HG03103 (cell line): ENCODE measurements at regions not wholly inside any gene's neighbourhood (a gene's known extent, or its start where the extent isn't known, plus 50 kb on each side); places are given as distances from the start of the nearest gene placed in this dataset.
"Not testable (repeated sequence)": the region's sequence is repeated elsewhere in the genome, so short reads cannot be mapped to it uniquely, and the experiment has no call there.

Experiments
- ATAC-seq: cut with Tn5 transposase; IDR thresholded peaks from one replicate; pipeline ENCODE4 v1.9.1; 2021; ENCODE audit warnings: low read depth; ENCODE audit not compliant: unreplicated experiment

DNA sequence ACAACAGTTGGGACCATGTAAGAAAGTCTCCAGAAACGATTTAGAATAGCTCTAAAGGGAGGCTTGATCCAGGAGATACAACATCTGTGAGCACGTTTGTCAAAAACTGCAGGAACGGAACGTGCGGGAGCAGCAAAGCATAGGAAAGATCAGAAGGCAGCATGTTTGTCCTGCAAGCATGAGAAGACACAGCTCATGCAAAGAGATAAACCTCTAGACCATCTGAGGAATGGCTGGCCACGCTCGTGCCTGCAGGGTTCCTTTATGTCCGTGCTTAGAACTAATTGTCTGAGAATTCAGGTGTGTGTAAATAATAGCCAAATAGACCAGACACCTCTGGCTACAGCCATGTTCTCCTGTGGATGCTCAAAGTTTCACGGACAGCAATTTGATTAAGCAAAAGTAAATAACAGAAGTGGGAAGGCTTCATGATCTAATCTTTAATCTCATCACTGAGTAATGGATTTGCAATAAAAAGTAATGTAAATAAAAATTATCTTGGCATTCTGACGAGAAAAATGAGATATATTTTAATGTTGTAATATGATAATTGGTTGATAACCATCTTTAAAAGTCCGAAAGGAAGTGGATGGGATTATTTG is 534.8 kb upstream of the CDH7 start:
- ATAC-seq: no peak

DNA sequence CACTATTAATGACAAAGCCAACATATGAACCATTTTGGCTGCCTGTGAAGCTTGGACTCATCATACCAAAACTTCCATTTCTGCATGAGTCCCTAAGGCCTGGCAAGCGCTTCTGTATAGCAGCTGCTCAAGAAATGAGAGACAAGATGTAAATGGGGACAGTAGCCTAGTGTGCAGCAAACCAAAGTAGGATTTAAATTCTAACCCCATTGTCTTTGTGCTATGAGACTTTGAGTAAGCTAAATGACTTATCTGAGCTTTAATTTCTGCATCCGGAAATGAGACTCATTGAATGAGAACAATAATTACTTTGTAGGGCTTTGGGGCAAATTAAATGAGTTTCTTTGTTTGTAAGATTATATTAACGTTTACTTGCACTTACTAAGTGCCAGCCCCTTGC is 536.4 kb upstream of the CDH7 start:
- no peak for ATAC-seq

DNA sequence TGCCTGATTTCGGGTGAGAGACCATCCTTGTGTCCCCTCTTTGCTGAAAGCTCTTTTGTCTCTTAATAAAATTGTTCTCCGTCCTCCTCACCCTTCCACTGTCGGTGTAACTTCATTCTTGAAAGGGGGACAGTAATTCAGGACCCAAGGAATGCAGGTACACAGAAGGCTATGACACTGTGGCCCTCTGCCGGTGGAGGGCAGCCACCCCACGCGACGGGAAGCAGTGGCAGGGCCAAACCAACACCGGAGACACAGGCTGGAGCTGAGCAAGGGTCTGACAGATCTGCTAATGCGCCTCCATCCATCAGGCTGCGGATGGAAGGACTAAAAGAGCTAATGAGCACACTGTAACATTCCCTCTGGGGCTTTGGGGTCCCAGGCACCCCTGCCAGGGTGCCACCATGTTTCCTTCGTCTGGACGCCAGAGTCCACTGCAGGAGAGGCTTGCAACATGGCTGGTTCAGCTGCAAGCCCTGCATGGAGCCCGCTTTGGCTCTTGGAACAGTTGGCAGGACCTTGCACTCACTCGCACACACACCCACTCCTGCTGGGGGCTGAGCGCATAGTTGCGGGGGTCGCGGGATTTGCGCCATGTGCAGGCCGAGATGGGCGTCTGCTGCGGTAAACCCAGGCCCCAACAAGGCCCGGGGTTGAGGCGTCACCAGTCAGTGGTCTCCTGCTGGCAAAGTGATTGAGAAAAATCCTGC is 544.1 kb upstream of the CDH7 start:
- ATAC-seq: no peak

DNA sequence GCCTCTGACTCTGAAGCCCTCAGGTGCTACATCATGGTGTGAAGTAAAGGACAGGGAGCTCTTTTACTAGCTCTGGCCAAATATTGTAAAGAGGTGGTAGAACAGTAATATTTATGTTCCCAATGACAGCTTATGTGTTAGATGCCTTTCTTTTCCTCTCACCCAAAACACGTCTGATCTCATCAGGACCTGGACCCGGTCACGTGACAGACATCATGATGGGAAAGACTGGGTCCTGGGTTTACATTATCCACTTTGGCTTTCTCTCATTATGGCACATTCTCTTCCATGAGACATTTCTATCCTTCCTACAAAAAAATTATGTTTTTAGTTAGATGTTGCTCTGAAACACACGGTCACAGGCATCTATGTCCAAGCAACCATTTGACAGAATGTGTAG is 548.7 kb upstream of the CDH7 start:
- no peak for ATAC-seq

DNA sequence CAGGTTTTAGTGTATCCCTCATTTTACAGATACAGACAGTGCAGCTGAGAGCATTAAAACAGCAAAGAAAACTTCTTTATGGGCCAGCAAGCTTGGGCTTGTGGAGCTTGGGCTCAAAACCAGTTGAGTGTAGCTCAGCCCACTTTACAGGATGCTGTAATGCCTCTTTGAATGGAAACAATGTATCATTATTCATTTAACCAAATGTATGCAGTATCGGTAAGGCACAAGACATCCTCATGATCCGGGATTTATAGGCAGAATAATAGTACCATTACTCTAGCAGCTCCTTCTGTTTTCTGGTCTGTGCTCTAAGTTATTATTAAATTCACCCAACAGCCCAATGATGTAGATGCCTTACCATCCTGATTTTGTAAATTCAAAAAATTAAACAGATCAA is 575.1 kb upstream of the CDH7 start:
- no peak for ATAC-seq

DNA sequence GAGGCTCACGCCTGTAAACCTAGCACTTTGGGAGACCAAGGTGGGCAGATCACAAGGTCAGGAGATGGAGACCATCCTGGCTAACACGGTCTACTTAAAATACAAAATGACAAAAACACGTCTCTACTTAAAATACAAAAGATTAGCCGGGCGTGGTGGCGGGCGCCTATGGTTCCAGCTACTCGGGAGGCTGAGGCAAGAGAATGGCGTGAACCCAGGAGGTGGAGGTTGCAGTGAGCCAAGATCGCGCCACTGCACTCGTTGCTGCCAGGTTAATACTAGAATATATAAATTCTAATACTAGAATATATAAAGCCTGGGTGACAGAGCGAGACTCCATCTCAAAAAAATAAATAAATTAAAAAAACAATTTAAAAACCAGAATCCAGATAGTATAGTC is 588.7 kb upstream of the CDH7 start:
- not testable (repeated sequence) for ATAC-seq

DNA sequence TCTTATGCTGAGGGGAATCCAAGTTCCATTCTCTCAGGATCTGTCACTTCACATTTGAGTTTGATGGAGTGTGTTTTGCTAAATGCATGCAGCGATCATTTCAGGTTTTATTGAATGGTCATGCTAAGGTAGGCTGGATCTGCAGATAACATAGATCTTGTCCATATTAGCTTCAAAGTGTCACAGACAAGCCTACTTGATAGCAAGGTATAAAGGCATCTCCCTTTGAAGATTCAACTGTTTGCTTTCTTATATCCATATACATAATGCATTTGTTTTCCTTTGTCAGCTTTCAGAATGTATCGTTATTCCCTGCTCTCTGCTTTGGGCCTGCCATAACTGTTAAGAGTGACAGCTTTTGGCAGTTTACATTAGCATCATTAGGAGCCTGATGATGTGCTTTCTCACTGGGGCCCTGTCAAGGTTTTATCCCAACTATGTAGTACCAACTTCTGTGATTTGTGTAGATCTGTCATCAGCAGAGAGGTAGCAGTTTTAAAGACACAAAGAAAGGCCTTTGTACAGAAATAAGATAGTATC is 604.3 kb upstream of the CDH7 start:
- no peak for ATAC-seq

DNA sequence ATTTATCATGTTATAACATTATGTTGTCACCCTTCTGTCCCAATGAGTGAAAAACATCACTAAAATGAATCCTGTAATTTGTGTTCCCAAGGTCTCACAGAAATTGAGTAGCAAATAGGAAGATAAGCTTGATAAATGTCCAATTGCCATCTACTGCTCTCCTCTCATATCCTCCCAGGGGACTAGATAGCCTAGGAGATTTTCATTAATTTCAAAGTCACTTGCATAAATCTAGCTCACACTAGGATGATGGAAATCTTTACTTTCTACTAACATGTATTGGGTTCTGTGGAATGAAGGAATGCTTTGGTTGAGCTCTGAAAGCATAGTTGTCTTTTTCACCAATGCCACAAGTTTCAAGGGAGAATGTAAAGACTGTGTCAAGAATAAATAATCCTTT is 605.5 kb upstream of the CDH7 start:
- ATAC-seq: no peak

DNA sequence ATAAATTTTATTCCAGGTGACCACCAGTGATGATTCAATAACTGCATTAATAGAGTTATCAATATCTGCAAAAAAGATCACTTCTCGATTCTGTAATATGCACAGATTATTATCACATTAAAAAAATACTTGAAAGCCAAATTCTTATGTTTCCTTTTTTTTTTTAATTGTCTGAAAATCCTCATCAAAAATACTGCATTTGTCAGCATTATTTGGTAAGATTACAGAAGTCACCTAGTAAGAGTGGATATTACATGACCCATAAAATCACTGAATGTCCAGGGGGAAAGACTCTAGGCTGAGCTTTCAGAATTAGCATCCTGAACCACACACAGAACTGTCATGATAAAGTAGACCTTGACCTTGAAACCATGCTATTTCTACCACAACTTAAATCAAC is 617.2 kb upstream of the CDH7 start:
- no peak for ATAC-seq

DNA sequence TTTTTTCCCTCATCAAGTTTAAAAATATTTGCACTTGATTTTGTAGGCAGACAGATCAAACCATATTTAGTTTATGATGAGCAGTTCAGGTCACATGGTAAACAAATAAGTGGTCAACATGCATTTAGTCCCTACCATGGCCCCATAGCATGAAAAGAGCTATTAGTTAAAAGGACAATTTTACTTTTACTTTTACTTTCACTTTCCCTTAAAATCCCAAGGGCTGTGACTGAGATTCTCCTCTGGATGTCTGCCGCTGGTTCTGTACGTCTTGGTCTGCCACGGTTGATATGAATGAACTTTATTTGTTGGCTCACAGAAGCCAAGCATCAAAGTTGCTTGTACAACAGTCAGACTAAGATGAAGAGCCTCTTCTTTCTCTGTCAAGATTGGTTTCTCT is 626.2 kb upstream of the CDH7 start:
- no peak for ATAC-seq

DNA sequence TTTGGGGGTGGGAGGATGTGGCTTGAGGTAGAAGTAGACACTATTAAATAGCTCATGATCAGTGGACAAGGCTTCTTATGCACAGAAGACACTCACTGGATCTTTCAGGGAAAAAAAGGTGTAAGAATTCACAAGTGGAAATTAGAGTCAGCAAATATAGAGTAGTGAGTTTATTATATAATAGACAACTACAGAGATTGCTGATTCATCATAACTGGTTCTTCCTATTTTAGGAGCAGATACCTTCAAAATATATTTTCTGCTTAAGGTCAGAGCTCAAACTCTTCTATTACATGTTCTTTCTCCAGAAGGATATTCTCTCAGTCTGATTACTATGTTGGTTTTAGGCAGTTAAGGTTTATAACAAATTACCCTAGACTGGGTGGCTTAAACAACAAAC is 646.9 kb upstream of the CDH7 start:
- no peak for ATAC-seq

DNA sequence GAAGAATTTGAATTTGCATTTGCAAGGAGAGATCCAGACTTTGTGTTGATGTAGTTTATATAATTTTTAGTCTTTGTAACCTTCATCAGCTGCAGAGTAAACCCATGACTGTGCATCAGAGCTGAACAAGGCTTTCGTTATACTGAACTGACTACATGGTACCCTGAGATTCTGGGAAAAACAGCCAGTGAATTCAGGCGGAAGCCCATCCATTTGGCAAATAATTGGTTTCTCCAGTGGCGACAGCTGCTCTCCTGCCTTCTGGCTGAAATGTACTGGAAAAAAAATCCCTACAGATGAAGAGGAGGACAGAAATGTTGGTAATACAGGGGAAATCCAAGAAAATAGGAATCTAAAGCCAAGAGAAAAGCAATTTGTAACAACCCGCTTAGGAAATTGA is 657.5 kb upstream of the CDH7 start:
- no peak for ATAC-seq

DNA sequence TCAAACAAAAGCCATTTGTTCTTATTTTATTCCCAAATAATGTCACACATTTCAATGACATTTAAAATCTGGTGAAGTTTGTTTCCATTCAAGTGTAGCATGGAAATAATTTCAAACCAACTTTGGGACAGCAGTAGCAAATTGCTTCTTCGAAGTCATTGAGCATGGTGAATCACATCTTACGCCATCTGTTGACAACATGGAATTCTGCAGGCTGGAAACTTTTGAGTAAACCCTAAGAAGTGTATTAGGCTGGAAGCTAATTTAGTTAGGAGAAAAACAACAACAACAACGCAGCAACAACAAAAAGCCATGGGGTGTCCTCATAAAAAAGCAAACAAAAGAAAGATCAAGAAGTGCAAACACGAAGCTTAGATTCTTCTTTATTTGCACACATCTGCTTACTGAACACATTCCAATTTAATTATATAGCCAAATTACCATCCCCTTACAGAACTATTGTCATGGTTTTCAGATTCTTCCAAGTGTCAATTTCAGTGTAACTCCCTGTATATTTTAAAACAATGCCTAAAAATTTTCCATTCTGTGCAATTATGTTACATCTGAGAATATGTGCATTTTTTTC is 659.0 kb upstream of the CDH7 start:
- ATAC-seq: no peak

DNA sequence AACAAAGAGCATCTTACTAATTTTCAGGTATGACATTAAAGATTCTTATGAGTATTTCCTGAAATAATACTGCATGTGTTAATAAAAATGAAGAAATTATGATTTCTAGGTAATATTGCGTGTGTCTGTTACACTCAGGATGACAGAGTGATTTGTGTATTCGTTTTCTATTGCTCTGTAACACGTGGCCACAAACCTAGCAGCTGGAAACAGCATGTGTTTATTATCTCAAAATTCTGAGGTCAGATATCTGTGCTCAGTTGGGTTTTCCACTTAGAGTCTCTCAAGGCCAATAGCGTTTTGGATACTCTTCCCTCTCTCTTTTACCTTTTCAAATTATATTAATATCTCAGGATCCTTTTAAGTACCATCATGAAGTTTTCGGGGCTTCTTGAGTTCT is 667.9 kb upstream of the CDH7 start:
- no peak for ATAC-seq

DNA sequence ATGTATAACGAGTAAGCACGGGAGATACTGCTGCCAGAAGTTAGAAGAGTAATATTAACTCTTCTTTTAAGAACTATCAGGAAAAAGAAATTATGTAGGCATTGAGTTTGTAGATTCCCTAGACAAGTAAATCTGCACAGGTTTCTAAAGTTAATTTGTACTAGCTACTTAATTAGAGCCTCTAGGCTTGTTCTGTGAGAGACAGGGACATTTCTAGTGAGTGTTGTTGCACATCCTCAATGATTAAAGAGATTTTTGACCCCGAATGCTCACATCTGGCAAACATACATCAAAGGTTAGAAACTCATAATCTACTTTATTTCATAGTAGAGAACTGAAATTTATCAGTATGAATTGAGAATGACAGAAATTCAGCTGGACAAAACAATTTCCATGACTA is 669.0 kb upstream of the CDH7 start:
- no peak for ATAC-seq

DNA sequence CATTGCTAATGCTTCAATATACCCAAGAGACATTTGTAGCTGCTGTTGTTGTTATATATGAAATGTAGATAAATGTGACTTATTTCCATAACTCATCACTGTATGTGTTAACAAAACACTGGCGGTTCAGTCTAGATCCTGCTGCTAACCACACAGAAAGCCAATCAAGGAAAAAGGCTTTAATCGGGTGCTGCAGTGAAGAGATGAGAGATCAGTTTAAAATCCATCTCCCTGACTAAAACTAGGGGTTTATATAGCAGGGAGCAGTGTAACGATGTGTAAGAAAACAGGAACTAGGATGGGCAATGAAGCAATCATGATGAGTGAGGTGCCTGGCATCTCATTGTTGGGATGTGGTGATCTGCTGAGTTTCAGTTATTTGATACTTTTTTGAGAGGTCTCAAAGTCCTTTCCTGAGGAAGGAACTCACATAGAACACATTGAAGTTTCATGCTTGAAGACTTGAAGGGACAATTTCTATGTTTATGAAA is 677.7 kb upstream of the CDH7 start:
- no peak for ATAC-seq

DNA sequence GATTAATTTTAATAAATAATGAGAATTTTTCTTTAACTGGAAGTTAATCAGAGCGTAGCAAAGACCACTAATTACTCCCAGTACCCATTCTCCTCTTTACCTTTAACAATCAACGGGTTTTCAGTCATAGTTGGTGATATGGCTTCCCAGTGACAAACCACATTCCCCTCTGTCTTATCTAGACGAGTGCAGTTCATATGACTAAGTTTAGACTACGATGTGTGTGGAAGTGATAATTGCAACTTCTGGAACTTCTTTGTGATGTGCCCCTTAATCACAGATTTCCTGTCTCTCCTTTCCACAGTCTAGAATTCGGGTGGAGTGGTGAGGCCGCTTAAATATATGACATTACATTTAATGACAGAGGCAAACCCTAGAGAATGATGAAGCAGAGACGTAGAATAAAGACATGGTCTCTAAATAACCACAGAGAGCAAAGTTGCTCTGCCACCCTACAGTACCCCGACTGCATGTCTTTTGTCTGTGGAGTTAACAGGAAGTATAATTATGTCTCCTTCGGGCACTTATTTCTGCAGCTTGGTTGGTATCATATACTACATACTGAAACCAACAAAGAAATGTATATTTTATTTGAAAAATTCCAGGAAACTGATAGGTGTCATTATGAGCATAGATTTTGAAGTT is 693.3 kb upstream of the CDH7 start:
- no peak for ATAC-seq

DNA sequence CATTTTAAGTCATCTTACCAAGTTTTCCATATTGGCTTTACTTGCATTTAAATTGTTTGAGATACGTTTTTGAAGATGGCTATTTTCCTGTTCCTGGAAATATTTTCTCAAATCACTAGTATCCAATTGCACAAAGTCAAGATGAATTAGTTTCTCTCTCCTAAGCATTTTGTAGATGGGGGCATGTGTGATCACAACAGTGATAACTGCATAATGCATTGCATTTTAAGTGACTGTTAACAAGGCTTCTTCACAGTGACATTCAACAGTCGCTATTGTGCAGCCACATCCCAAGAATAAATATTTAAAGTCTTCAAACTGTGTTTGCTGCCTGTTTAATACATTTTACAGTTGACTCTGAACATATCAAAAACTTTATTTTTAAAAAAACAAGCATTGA is 694.2 kb upstream of the CDH7 start:
- no peak for ATAC-seq

DNA sequence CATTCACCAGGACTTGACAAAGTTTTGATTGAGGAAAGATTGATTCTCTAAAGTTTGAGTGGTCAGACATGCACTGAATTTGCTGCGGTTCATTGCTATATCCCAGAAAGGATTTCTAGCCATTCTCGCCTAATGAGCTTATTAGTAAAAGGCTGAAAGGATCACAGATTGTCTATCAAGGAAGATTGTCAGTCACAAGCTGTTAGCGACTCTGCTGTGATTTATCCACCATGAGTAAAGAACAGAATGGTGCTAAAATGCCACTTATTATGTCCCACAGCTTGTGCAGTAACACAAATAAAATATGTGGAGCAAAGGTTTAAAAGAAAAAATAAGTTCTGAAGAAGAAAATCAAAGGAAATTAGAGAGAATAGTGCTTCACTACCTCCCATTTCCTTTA is 701.2 kb upstream of the CDH7 start:
- no peak for ATAC-seq

DNA sequence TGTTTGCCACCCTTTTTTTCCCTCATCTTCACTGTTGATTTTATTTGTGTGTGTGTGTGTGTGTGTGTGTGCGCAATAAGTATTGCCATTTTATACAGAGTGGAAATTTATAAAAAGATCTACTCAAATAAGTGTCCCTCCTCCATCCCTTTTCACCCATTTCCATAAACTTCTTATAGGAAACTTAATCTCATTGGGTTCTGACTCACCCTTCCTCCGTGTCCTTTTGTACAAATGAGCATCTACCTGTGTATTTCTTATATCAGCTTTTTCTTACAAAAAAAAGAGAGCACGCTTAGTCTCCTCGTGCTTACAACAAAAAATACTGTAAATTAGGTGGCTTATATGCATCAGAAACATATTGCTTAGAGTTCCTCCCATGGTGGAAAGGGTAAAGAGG is 711.2 kb upstream of the CDH7 start:
- no peak for ATAC-seq

DNA sequence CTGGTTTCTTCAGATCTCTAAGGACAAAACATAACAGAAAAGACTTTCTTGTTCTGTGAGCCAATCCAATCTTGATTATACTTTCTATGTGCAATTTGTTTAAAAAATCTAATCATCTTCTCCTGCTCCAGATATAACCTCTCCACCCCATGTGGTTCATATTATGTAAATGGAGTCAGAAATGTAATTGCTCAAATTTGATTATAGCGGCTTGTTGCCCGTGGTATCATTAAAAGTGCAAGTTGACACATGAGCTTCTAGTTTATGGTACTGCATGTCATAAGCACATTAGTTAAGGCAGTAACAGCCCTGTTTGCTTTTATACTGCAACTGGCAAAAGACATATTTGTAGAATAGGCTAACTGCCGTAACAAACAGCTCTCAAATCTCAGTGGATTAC is 715.1 kb upstream of the CDH7 start:
- no peak for ATAC-seq
